KMS-11 (cell line): ENCODE measurements at regions not wholly inside any gene's neighbourhood (a gene's known extent, or its start where the extent isn't known, plus 50 kb on each side); places are given as distances from the start of the nearest gene placed in this dataset.

Experiments
- H2AFZ ChIP-seq: fragments of 200-600 bp; sonication (generic); 2 replicates; pipeline ENCODE4 v1.6.1; 2016; ENCODE audit warnings: antibody characterized with exemption, mixed run types, low read depth
- H3K27ac ChIP-seq: fragments of 200-600 bp; sonication (generic); 2 replicates; pipeline ENCODE4 v1.6.1; 2016; ENCODE audit warnings: mild to moderate bottlenecking, mixed run types
- H3K27me3 ChIP-seq: fragments of 200-600 bp; sonication (generic); 2 replicates; pipeline ENCODE4 v1.6.1; 2017; ENCODE audit warnings: mild to moderate bottlenecking, low read depth, mixed run types, moderate library complexity; ENCODE audit not compliant: insufficient read depth
- H3K36me3 ChIP-seq: fragments of 200-600 bp; sonication (generic); 2 replicates; pipeline ENCODE4 v1.6.1; 2017; ENCODE audit warnings: mild to moderate bottlenecking, mixed run types; ENCODE audit not compliant: insufficient read depth
- H3K4me1 ChIP-seq: fragments of 200-600 bp; sonication (generic); 2 replicates; pipeline ENCODE4 v1.6.1; 2016; ENCODE audit warnings: mild to moderate bottlenecking, low read depth, mixed run types; ENCODE audit not compliant: poor library complexity, severe bottlenecking
- H3K4me2 ChIP-seq: fragments of 200-600 bp; sonication (generic); 2 replicates; pipeline ENCODE4 v1.7.0; 2016; ENCODE audit warnings: mild to moderate bottlenecking, mixed run types
- H3K4me3 ChIP-seq: fragments of 200-600 bp; sonication (generic); IDR thresholded peaks from 2 replicates; pipeline ENCODE4 v1.6.1; 2017; ENCODE audit warnings: low read depth, low read length, mixed read lengths; ENCODE audit not compliant: insufficient read depth
- H3K79me2 ChIP-seq: fragments of 200-600 bp; sonication (generic); 2 replicates; pipeline ENCODE4 v1.6.1; 2016; ENCODE audit warnings: low read depth, mixed run types; ENCODE audit not compliant: insufficient read depth
- H3K9ac ChIP-seq: fragments of 200-600 bp; sonication (generic); 2 replicates; pipeline ENCODE4 v1.6.1; 2016; ENCODE audit warnings: mild to moderate bottlenecking, mixed run types
- H4K20me1 ChIP-seq: fragments of 200-600 bp; sonication (generic); 2 replicates; pipeline ENCODE4 v1.6.1; 2016; ENCODE audit warnings: mild to moderate bottlenecking, mixed run types; ENCODE audit not compliant: insufficient read depth
- CTCF ChIP-seq: fragments of 200-600 bp; sonication (generic); conservative IDR thresholded peaks from 2 replicates; pipeline ENCODE4 v1.6.1; 2017; ENCODE audit warnings: low read depth, mild to moderate bottlenecking, antibody characterized with exemption, low read length, moderate library complexity, mixed read lengths

- no peaks in the 10 kb centered on the region for H3K4me1 ChIP-seq
- H3K79me2 ChIP-seq = no peaks in the 10 kb centered on the region
- no peak overlapping the region for H3K27ac ChIP-seq
- H2AFZ ChIP-seq = no peak overlapping the region
- no peaks in the 10 kb centered on the region for H4K20me1 ChIP-seq
- TF ChIP-seq CTCF = no peak
- H3K4me2 ChIP-seq = no peak overlapping the region
- no peaks in the 10 kb centered on the region for H3K27me3 ChIP-seq
- no peaks in the 10 kb centered on the region for H3K36me3 ChIP-seq
- H3K4me3 ChIP-seq = no peak overlapping the region
- no peak overlapping the region for H3K9ac ChIP-seq
Observed at GRCh38 chr12:107616941-107617340, 68.7 kb upstream of the PWP1 start.

- Histone ChIP-seq H4K20me1 (no peaks in the 10 kb centered on the region), H3K9ac (no peak overlapping the region), H3K27ac (no peak overlapping the region), H3K4me2 (no peak overlapping the region), H3K79me2 (no peaks in the 10 kb centered on the region), H3K27me3 (no peaks in the 10 kb centered on the region), H3K36me3 (no peaks in the 10 kb centered on the region), H3K4me1 (no peaks in the 10 kb centered on the region), H3K4me3 (no peak overlapping the region), H2AFZ (no peak overlapping the region)
- no peak for TF ChIP-seq CTCF
Observed at GRCh38 chr12:107618106-107618505, 67.5 kb upstream of the PWP1 start.

- no peak for TF ChIP-seq CTCF
- Histone ChIP-seq H3K4me1 (no peaks in the 10 kb centered on the region), H3K4me2 (no peak overlapping the region), H3K9ac (no peak overlapping the region), H3K4me3 (no peak overlapping the region), H4K20me1 (no peaks in the 10 kb centered on the region), H3K79me2 (no peaks in the 10 kb centered on the region), H3K27me3 (no peaks in the 10 kb centered on the region), H2AFZ (no peak overlapping the region), H3K27ac (no peak overlapping the region), H3K36me3 (no peaks in the 10 kb centered on the region)
Observed at GRCh38 chr12:107619831-107620230, 65.8 kb upstream of the PWP1 start.

GRCh38 chr12:107622001-107622400, 63.6 kb upstream of the PWP1 start:
- H3K27me3 ChIP-seq = no peaks in the 10 kb centered on the region
- no peaks in the 10 kb centered on the region for H3K79me2 ChIP-seq
- no peaks in the 10 kb centered on the region for H3K36me3 ChIP-seq
- no peak overlapping the region for H3K9ac ChIP-seq
- TF ChIP-seq CTCF = 0 out of 2 replicates have a peak, but pooled peaks have one; percentile 26
- no peak overlapping the region for H2AFZ ChIP-seq
- H3K4me3 ChIP-seq = no peak overlapping the region
- H4K20me1 ChIP-seq = no peaks in the 10 kb centered on the region
- no peaks in the 10 kb centered on the region for H3K4me1 ChIP-seq
- H3K4me2 ChIP-seq = no peak overlapping the region
- no peak overlapping the region for H3K27ac ChIP-seq

- no peak overlapping the region for H3K9ac ChIP-seq
- TF ChIP-seq CTCF = no peak
- no peaks in the 10 kb centered on the region for H3K27me3 ChIP-seq
- H3K36me3 ChIP-seq = no peaks in the 10 kb centered on the region
- H3K4me1 ChIP-seq = no peaks in the 10 kb centered on the region
- H3K79me2 ChIP-seq = no peaks in the 10 kb centered on the region
- H2AFZ ChIP-seq = no peak overlapping the region
- H4K20me1 ChIP-seq = no peaks in the 10 kb centered on the region
- no peak overlapping the region for H3K27ac ChIP-seq
- H3K4me2 ChIP-seq = no peak overlapping the region
- no peak overlapping the region for H3K4me3 ChIP-seq
Observed at GRCh38 chr12:107624493-107624892, 61.1 kb upstream of the PWP1 start.
